ENCODE measurements at regions not wholly inside any gene's neighbourhood (a gene's known extent, or its start where the extent isn't known, plus 50 kb on each side); places are given as distances from the start of the nearest gene placed in this dataset.

DNA sequence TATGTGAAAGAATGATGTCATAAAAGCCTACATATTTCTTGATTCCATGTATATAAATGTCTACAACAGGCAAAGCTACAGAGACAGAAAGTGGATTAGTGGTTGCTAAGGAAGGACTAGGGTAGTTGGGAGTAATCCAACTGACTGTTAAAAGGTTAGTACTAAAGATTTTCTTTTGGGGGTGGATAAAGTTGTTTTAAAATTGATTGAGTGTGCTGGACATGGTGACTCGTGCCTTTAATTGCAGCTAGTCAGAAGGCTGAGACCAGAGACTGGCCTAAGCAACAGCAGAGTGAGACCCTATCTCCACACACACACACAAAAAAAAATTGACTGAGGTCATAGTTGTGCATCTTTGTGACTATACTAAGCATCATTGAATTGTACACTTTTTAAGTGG, 234.3 kb downstream of the C12orf50 start (continued):
- TF ChIP-seq ZBTB44 (tag by site-specific recombination; IDR thresholded peaks at IDR 0.05) (no peak), ZNF433 (tag by site-specific recombination; IDR thresholded peaks at IDR 0.05; ENCODE audit: low read depth) (no peak), ZBTB7A (tag by site-specific recombination; IDR thresholded peaks at IDR 0.05; ENCODE audit: low read depth) (no peak), ZNF274 (IDR thresholded peaks at IDR 0.05; ENCODE audit: low read length) (no peak), ZNF274 (tag by site-specific recombination; IDR thresholded peaks at IDR 0.05; ENCODE audit: borderline replicate concordance) (no peak), ZNF138 (tag by site-specific recombination; IDR thresholded peaks at IDR 0.05; ENCODE audit: borderline replicate concordance) (no peak)

- TF ChIP-seq ZBTB6 (tag by site-specific recombination; IDR thresholded peaks at IDR 0.05): no peak
- TF ChIP-seq ZNF18 (tag by site-specific recombination; IDR thresholded peaks at IDR 0.05): no peak
- TF ChIP-seq ZNF776 (tag by site-specific recombination; IDR thresholded peaks at IDR 0.05; ENCODE audit: borderline replicate concordance): no peak
- TF ChIP-seq, protein P1, sequence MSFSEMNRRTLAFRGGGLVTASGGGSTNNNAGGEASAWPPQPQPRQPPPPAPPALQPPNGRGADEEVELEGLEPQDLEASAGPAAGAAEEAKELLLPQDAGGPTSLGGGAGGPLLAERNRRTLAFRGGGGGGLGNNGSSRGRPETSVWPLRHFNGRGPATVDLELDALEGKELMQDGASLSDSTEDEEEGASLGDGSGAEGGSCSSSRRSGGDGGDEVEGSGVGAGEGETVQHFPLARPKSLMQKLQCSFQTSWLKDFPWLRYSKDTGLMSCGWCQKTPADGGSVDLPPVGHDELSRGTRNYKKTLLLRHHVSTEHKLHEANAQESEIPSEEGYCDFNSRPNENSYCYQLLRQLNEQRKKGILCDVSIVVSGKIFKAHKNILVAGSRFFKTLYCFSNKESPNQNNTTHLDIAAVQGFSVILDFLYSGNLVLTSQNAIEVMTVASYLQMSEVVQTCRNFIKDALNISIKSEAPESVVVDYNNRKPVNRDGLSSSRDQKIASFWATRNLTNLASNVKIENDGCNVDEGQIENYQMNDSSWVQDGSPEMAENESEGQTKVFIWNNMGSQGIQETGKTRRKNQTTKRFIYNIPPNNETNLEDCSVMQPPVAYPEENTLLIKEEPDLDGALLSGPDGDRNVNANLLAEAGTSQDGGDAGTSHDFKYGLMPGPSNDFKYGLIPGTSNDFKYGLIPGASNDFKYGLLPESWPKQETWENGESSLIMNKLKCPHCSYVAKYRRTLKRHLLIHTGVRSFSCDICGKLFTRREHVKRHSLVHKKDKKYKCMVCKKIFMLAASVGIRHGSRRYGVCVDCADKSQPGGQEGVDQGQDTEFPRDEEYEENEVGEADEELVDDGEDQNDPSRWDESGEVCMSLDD (tag by site-specific recombination; IDR thresholded peaks at IDR 0.05): no peak
- TF ChIP-seq, protein P2, sequence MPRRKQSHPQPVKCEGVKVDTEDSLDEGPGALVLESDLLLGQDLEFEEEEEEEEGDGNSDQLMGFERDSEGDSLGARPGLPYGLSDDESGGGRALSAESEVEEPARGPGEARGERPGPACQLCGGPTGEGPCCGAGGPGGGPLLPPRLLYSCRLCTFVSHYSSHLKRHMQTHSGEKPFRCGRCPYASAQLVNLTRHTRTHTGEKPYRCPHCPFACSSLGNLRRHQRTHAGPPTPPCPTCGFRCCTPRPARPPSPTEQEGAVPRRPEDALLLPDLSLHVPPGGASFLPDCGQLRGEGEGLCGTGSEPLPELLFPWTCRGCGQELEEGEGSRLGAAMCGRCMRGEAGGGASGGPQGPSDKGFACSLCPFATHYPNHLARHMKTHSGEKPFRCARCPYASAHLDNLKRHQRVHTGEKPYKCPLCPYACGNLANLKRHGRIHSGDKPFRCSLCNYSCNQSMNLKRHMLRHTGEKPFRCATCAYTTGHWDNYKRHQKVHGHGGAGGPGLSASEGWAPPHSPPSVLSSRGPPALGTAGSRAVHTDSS (tag by site-specific recombination; IDR thresholded peaks at IDR 0.05): no peak
- no peak for TF ChIP-seq ZNF629 (tag by site-specific recombination; IDR thresholded peaks at IDR 0.05)
- TF ChIP-seq, protein P3, sequence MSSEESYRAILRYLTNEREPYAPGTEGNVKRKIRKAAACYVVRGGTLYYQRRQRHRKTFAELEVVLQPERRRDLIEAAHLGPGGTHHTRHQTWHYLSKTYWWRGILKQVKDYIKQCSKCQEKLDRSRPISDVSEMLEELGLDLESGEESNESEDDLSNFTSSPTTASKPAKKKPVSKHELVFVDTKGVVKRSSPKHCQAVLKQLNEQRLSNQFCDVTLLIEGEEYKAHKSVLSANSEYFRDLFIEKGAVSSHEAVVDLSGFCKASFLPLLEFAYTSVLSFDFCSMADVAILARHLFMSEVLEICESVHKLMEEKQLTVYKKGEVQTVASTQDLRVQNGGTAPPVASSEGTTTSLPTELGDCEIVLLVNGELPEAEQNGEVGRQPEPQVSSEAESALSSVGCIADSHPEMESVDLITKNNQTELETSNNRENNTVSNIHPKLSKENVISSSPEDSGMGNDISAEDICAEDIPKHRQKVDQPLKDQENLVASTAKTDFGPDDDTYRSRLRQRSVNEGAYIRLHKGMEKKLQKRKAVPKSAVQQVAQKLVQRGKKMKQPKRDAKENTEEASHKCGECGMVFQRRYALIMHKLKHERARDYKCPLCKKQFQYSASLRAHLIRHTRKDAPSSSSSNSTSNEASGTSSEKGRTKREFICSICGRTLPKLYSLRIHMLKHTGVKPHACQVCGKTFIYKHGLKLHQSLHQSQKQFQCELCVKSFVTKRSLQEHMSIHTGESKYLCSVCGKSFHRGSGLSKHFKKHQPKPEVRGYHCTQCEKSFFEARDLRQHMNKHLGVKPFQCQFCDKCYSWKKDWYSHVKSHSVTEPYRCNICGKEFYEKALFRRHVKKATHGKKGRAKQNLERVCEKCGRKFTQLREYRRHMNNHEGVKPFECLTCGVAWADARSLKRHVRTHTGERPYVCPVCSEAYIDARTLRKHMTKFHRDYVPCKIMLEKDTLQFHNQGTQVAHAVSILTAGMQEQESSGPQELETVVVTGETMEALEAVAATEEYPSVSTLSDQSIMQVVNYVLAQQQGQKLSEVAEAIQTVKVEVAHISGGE (tag by site-specific recombination; conservative IDR thresholded peaks at IDR 0.05; ENCODE audit: low read depth): no peak
- no peak for TF ChIP-seq ZNF610 (tag by site-specific recombination; IDR thresholded peaks at IDR 0.05; ENCODE audit: borderline replicate concordance)
- no peak for TF ChIP-seq ZNF558 (tag by site-specific recombination; IDR thresholded peaks at IDR 0.05)
- TF ChIP-seq ZNF692 (tag by site-specific recombination; IDR thresholded peaks at IDR 0.05): no peak
- TF ChIP-seq KLF16 (tag by site-specific recombination; IDR thresholded peaks at IDR 0.05): no peak
- TF ChIP-seq ZNF211 (tag by site-specific recombination; IDR thresholded peaks at IDR 0.05; ENCODE audit: low read depth): no peak
- TF ChIP-seq, protein P4, sequence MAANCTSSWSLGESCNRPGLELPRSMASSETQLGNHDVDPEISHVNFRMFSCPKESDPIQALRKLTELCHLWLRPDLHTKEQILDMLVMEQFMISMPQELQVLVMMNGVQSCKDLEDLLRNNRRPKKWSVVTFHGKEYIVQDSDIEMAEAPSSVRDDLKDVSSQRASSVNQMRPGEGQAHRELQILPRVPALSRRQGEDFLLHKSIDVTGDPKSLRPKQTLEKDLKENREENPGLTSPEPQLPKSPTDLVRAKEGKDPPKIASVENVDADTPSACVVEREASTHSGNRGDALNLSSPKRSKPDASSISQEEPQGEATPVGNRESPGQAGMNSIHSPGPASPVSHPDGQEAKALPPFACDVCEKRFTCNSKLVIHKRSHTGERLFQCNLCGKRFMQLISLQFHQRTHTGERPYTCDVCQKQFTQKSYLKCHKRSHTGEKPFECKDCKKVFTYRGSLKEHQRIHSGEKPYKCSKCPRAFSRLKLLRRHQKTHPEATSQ (tag by site-specific recombination; IDR thresholded peaks at IDR 0.05): no peak
- no peak for TF ChIP-seq KLF10 (tag by site-specific recombination; IDR thresholded peaks at IDR 0.05)
- Histone ChIP-seq H3K27ac (ENCODE audit: extremely low read depth, low read depth, low read length) (no peak overlapping the region), H3K9me3 (ENCODE audit: control insufficient read depth, insufficient read depth, low read depth, low read length) (no peaks in the 10 kb centered on the region), H3K4me1 (ENCODE audit: control insufficient read depth, insufficient read depth, low read length) (no peaks in the 10 kb centered on the region), H3K4me3 (ENCODE audit: low read depth, low read length) (no peak overlapping the region), H3K36me3 (ENCODE audit: control insufficient read depth in 2 of 2, insufficient read depth in 1 of 2, low read length in 2 of 2) (no peaks in the 10 kb centered on the region)
- ChIA-PET CTCF (no interaction called here), POLR2A (no interaction called here)
These were observed 236.1 kb downstream of the C12orf50 start for GRCh38 chr12:87793131-87793530.
